Activated naive CD8-positive, alpha-beta T cell (primary cell): ENCODE measurements at regions not wholly inside any gene's neighbourhood (a gene's known extent, or its start where the extent isn't known, plus 50 kb on each side); places are given as distances from the start of the nearest gene placed in this dataset.

Experiments used
- H3K27ac Mint-ChIP-seq: one replicate; pipeline ENCODE4 v1.8.0; 2021; ENCODE audit warnings: mixed read lengths
- H3K27me3 Mint-ChIP-seq: one replicate; pipeline ENCODE4 v1.8.0; 2021; ENCODE audit warnings: mixed read lengths
- H3K36me3 Mint-ChIP-seq: one replicate; pipeline ENCODE4 v1.8.0; 2021; ENCODE audit warnings: mixed read lengths
- H3K4me1 Mint-ChIP-seq: one replicate; pipeline ENCODE4 v1.8.0; 2021; ENCODE audit warnings: low read depth, mixed read lengths
- H3K4me3 Mint-ChIP-seq: one replicate; pipeline ENCODE4 v1.8.0; 2021; ENCODE audit warnings: mild to moderate bottlenecking, mixed read lengths
- H3K9me3 Mint-ChIP-seq: one replicate; pipeline ENCODE4 v1.8.0; 2021; ENCODE audit warnings: low read depth, mixed read lengths

DNA sequence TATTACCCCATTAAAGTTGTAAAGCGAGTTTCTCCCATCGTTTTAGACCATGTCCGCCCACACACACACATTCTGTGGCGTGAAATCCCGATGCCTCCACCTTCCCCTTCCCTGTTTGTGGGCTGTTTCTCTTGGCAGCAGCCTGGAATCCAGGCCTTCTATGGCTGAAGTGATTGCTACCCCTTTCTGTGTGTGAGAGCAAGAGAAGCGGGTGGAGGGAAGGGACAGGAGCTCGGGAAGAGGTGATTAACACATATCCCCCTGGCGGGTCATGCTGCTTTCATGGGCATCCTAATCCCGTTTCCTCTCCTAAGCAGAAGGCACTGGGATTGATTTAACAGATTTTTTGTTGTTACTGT, 283.8 kb upstream of the RGMA start:
- Mint-ChIP-seq H3K36me3 (no peaks in the 10 kb centered on the region), H3K27ac (no peak overlapping the region), H3K4me3 (no peak overlapping the region), H3K27me3 (peaks cover 9% of the 10 kb centered on the region), H3K9me3 (no peaks in the 10 kb centered on the region), H3K4me1 (no peaks in the 10 kb centered on the region)

DNA sequence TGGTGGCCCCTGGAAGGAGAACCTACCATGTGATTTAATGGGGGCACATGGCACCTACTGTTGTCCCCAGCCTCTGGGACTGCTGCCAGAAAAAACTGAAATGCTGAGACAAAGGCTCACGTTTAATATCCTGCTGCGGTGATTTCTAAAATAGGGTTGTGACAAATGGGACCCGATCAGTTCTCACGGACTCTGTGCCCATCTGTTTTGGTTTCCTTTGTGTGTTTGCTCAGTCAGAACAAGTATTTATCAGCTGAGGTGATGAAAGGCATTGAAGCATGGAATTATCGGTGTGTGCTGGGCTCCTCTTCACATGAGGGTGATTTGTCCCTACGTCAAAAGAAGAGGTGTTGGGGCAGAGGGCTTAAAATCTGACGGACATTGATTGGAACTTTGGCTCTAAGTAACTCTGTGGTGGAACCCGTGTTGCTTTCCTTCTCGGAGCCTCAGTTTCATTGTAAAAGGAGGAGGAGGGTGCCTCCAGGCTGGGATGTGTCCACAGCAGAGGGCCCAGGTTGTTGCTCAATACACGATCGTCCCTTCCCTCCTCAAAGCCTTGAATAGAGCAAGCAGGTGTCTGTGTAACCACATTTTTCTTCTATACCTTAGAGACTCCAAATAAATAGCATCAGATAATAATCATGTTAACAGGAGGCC, 283.3 kb upstream of the RGMA start:
- Mint-ChIP-seq H3K27me3 (peaks cover 10% of the 10 kb centered on the region), H3K4me3 (no peak overlapping the region), H3K27ac (no peak overlapping the region), H3K36me3 (no peaks in the 10 kb centered on the region), H3K4me1 (no peaks in the 10 kb centered on the region), H3K9me3 (no peaks in the 10 kb centered on the region)

DNA sequence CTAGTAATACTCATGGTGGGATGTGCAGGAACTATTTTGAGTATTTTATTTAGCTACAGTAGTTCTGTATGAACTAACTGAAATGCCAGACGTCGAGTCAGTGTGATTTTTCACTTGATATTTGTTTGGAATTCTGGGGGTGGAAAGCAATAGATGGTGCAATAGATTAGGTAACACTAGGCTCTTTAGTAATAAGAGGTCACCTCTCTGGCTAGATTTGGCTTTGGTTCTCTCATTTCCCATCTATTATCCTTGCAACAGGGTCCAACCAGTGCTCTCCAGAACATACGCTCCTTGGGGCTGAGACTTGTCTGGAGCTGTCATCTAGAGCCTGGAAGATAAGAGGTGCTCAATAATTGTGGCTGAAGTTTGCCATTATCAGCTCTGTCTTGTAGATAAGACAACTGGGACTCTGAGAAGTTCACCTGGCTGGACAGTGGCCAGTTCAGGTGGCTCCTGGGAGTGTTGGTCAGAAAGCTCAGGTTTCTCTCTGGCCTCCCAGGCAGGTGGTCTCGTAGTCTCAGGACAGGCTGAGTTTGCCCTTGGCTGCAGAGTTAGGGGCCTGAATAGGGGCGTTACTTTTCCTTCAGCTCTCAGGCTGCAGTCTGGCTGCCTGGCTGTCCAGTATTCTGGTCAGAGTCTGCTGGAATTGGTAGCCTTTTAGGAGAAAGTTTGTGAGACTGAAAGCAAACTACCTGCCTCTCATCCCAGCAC, 277.5 kb upstream of the RGMA start:
- Mint-ChIP-seq H3K9me3 (no peaks in the 10 kb centered on the region), H3K27ac (no peak overlapping the region), H3K27me3 (peaks cover 11% of the 10 kb centered on the region), H3K4me3 (no peak overlapping the region), H3K4me1 (no peaks in the 10 kb centered on the region), H3K36me3 (no peaks in the 10 kb centered on the region)

DNA sequence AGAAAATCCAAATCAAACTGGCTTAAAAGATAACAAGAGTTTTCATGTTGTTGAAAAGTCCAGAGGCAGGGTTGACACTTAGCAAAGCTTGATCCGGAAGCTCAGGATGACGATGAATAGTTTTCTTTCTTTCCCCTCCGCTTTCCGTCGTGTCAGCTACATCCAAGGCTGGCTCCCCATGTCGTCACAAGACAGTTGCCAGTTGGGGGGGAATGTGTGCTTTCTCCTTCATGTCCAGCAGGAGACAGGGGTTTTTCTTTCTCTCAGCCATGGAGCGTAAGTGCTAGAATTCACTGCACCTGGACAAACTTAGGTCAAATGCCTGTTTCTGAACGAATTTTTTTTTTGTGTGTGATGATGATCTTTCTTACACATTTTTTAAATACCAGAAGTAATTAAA, 273.8 kb upstream of the RGMA start:
- no peaks in the 10 kb centered on the region for H3K9me3 Mint-ChIP-seq
- H3K36me3 Mint-ChIP-seq, result no peaks in the 10 kb centered on the region
- peaks cover 7% of the 10 kb centered on the region for H3K27me3 Mint-ChIP-seq
- no peak overlapping the region for H3K27ac Mint-ChIP-seq
- no peak overlapping the region for H3K4me3 Mint-ChIP-seq
- H3K4me1 Mint-ChIP-seq, result no peaks in the 10 kb centered on the region

DNA sequence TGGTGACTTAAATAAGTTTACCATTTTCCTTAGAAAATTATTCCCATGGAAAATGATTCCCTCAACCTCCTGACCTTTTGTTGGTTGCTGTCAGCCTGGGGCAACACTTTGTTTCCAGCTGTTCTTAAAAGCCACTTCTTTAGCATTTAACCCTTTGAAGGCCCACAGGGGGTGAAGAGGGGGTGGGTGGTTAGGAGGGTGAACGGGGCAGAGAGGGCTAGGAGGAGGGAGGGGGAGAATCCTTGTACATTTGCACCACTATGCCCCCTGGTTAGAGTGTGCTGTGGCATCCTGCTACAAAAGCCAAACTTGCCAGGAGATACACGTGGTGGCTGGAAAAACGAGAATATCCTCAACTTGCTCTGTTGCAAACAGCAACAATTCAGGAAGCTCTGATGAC, 273.2 kb upstream of the RGMA start:
- Mint-ChIP-seq H3K36me3 (no peaks in the 10 kb centered on the region), H3K27ac (no peak overlapping the region), H3K27me3 (peaks cover 6% of the 10 kb centered on the region), H3K9me3 (no peaks in the 10 kb centered on the region), H3K4me3 (no peak overlapping the region), H3K4me1 (no peaks in the 10 kb centered on the region)

DNA sequence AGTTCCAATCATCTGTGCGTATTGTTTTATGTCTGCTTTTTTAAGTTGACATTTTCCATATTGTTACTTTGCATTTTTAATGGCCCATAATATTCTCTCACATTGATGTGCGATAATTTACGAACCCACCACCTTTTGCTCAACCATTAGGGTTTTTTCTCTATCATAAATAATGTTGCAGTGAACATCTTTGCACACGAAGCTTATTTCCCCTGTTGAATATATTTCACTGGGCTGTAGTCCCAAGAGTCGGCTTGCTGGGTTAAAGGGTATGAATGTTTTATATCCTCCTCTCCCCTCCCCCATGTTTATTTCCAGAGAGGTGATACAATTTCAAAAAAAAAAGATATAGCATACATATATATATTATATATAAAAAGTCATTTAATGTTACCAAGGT, 272.7 kb upstream of the RGMA start:
- H3K27me3 Mint-ChIP-seq, result peaks cover 6% of the 10 kb centered on the region
- H3K27ac Mint-ChIP-seq, result no peak overlapping the region
- H3K36me3 Mint-ChIP-seq, result no peaks in the 10 kb centered on the region
- no peak overlapping the region for H3K4me3 Mint-ChIP-seq
- H3K9me3 Mint-ChIP-seq, result no peaks in the 10 kb centered on the region
- H3K4me1 Mint-ChIP-seq, result no peaks in the 10 kb centered on the region

DNA sequence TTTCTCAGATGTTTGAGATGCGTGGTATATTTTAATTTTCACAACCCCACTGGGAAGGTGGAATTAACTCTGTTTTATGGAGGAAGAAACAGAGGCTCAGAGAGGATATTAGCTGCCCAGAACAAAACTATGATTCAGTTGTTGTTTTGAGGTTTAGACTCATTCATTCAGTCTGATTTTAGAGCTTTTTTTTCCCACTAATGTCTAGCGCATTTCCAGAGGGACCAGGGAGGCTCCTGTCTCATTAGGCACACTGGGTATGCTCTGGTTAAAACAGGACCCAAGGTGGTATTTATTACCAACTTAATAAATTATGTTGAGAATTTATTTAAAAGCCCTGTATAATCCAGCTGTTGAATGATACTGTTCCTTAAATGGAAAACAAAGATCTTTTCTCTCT, 272.0 kb upstream of the RGMA start:
- Mint-ChIP-seq H3K27me3 (peaks cover 6% of the 10 kb centered on the region), H3K9me3 (no peaks in the 10 kb centered on the region), H3K36me3 (no peaks in the 10 kb centered on the region), H3K4me1 (no peaks in the 10 kb centered on the region), H3K27ac (no peak overlapping the region), H3K4me3 (no peak overlapping the region)

DNA sequence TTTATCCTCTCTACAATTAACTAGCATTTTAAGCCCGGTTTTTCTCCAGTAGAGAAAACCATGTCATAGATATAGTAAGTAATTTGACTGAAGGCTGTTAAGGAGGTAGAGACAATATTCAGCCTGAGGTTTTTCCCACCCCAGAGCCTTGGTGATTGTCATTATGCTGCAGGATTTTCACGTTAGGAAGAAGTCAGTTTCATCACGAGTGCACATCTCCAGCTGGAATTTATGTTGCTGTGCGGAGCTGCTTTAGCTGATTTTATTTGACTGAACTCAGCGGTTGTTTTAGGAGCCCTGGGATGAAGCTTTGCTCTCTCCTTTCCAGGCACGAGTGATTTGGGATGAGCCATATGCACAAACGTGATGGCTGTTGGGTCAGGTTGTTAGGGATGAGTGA, 271.3 kb upstream of the RGMA start:
- no peaks in the 10 kb centered on the region for H3K4me1 Mint-ChIP-seq
- no peak overlapping the region for H3K4me3 Mint-ChIP-seq
- H3K36me3 Mint-ChIP-seq, result no peaks in the 10 kb centered on the region
- H3K27me3 Mint-ChIP-seq, result peaks cover 2% of the 10 kb centered on the region
- no peak overlapping the region for H3K27ac Mint-ChIP-seq
- H3K9me3 Mint-ChIP-seq, result no peaks in the 10 kb centered on the region

DNA sequence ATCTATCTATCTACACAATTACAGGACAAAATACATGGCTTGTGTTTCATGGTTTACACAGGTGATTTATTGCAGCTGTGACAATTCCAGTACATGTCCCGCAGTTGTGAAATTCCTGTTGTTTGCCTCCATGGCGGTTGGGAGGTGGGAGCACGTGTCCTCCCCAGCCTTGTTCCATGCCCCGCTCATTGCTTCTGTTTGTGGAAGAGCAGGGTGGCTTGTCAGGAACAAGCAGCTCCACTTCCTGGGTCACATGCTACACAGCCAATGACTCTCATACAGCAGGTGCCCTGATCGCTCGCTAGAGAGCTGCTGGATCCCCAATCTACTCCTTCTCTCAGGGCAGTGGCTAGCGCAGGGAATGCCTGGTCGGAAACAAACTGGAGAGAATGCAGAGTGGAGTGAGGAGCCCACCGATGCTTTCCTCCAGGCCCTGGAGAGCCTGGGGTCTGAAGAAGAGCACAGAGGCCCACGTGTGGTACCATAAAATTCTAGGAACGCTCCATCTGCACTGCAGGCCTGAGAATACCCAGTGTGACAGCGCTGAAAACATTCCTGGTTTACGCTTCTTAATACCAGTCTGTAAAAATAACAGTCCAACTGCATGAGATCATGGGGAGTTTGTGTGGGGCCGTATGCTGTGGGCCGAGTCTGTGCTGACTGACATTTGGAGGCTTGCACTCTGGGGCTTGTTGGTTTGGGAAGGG, 270.6 kb upstream of the RGMA start:
- Mint-ChIP-seq H3K27ac (no peak overlapping the region), H3K9me3 (no peaks in the 10 kb centered on the region), H3K4me1 (no peaks in the 10 kb centered on the region), H3K4me3 (no peak overlapping the region), H3K27me3 (no peaks in the 10 kb centered on the region), H3K36me3 (no peaks in the 10 kb centered on the region)

DNA sequence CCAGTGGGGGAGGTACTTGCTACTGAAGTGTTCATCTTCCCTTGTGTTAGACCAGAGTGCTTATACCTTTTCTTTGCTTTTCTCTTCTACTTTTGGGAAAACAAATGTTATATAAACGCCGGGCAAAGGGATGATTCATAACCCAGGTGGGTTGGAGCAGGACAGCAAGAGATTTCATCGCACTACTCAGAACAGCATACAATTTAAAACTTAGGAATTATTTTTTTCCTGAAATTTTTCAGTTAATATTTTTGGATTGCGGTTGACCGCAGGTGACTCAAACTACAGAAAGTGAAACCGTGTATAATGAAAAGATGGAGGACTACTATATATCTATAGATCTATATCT, 270.0 kb upstream of the RGMA start:
- no peaks in the 10 kb centered on the region for H3K9me3 Mint-ChIP-seq
- no peak overlapping the region for H3K4me3 Mint-ChIP-seq

DNA sequence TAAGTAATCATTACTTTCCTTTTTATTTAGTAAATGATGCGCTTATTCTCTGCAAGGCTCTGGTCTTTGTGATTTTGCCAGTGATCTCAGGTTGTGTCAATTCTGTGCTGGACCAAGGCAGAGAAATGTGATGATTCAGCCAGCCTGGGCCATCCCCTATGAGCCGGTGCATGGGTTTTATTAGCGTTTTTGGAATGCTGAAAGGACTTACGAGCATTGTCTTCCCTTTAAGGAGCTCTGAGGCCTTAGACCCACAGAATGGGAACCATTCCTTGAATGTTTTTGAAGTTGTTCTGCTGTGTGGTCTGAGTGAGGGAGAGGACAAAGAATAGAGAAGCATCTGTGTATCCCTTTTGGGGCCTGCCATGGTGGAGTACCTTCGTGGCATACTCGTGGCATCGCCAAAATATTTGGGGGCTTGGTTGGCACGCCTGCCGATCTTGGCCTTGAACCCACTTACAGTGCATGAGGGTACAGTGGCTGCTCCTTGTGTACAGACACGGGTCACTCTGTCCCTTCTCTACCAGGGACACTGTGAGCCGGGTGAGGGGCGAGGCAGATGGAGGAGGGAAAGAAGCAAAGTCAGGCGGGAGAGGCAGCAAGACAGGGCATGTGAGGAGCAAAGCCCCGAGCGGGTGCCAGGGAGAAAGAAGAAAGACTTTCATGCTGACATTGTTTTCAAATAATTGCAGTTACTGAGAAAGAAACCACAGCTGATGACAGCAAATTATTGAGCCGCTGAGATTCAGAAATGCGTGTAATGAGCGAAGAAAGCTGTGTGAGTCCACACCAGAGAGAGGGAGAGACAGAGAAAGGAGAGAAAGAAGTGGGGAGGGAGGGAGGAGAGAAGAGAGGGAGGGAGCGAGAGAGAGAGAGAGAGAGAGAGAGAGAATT, 269.4 kb upstream of the RGMA start:
- no peak overlapping the region for H3K27ac Mint-ChIP-seq
- H3K4me1 Mint-ChIP-seq, result no peaks in the 10 kb centered on the region
- H3K27me3 Mint-ChIP-seq, result no peaks in the 10 kb centered on the region
- no peak overlapping the region for H3K4me3 Mint-ChIP-seq
- no peaks in the 10 kb centered on the region for H3K36me3 Mint-ChIP-seq
- no peaks in the 10 kb centered on the region for H3K9me3 Mint-ChIP-seq

More for the DNA sequence above, 270.0 kb upstream of the RGMA start:
- no peaks in the 10 kb centered on the region for H3K36me3 Mint-ChIP-seq
- no peaks in the 10 kb centered on the region for H3K4me1 Mint-ChIP-seq
- no peak overlapping the region for H3K27ac Mint-ChIP-seq
- H3K27me3 Mint-ChIP-seq, result no peaks in the 10 kb centered on the region

DNA sequence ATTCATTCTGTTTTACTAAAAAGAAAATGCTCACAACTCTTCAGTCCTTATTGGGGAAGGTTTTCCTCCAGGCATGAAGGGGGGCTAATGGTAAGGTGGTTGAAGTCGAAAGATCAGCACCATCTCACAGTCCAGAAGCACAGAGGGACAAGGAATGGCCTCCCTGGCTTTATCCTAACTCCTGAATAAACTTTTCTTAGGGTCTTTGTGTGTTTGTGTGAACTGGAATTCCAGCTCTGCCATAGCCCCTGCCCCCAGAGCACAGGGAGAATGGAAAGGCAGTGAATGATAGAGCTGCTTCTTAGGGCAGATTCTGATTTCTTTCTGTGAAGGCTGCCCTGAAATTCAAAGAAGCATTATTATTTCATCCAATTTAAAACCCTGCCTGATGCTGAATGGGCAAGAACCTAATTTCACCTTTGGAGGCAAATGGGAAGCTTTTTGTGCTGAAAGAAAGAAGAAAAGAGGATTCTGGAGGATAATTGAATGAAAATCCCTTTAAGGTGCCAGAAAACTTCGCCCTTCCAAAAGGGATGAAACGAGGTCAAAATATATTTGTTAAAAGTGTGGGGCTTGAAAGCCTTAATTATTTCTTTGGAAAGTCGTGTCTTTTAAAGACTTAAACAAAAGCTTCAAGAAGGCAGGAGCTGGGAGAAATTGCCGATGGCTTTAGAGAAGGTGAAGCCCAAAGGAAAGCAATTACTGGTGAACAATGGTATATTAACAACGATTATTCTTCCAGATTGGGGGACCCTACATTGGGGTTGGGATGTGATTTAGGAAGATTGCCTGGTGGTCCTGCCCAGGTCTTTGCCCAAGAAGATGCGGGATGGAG, 259.9 kb upstream of the RGMA start:
- no peak overlapping the region for H3K27ac Mint-ChIP-seq
- H3K36me3 Mint-ChIP-seq, result no peaks in the 10 kb centered on the region
- H3K9me3 Mint-ChIP-seq, result no peaks in the 10 kb centered on the region
- H3K4me3 Mint-ChIP-seq, result no peak overlapping the region
- H3K4me1 Mint-ChIP-seq, result no peaks in the 10 kb centered on the region
- peaks cover 7% of the 10 kb centered on the region for H3K27me3 Mint-ChIP-seq

DNA sequence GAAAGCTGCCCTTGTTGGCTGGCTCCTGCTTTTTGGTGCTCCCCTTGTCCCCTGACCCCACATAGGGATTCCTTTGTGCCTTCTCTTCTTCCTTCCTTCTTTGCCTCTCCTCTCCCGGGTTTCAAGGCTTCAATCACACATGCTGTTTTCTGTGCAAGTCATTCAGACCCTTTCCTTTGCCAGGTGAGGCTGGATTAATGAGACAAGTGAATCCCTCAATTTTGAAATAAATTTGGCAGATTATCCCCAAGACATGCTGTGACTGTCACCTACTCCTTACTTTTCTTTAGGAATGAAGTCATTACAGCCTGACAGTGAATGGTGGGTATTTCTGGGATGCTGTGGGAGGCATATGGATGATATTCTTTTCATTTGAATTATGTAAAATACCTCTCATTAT, 259.0 kb upstream of the RGMA start:
- Mint-ChIP-seq H3K27me3 (peaks cover 7% of the 10 kb centered on the region), H3K36me3 (no peaks in the 10 kb centered on the region), H3K9me3 (no peaks in the 10 kb centered on the region), H3K27ac (no peak overlapping the region), H3K4me3 (no peak overlapping the region), H3K4me1 (no peaks in the 10 kb centered on the region)

DNA sequence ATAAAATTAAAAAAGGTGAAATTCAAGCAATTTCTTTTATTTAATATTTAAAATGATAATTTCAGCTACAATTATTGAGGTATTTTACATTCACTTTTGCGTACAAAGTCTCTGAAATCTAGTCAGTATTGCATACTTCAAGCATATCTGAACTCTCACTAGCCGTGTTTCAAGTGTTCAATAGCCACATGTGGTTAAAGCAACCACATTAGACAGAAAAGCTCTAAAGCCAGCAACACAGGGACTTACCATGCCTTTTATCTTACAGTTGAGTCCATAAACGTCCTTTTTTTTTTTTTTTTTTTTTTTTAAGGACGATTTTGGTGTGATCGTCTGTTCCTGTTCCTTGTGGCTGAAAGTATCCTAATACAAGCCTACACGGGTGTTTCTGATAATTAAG, 257.0 kb upstream of the RGMA start:
- Mint-ChIP-seq H3K4me3 (no peak overlapping the region), H3K27me3 (peaks cover 11% of the 10 kb centered on the region), H3K9me3 (no peaks in the 10 kb centered on the region), H3K36me3 (no peaks in the 10 kb centered on the region), H3K4me1 (no peaks in the 10 kb centered on the region), H3K27ac (no peak overlapping the region)
